Endothelial cell of umbilical vein (primary cell): ENCODE measurements at regions not wholly inside any gene's neighbourhood (a gene's known extent, or its start where the extent isn't known, plus 50 kb on each side); places are given as distances from the start of the nearest gene placed in this dataset.

Experiments used
- BruUV-seq: library from RNA; stranded (reverse); fragments of 400-500 nt; replicated peaks from 2 replicates; lab custom pipeline; 2021; lab: Mats Ljungman, UMichigan
- CTCF ChIA-PET: fragments of 300-600, 350-600 bp; sonication (Branson Sonifier 250); formaldehyde crosslinking; loops from one replicate; lab custom pipeline; 2021; ENCODE audit warnings: antibody characterized with exemption, inconsistent platforms; lab: Charles Lee
- POLR2A ChIA-PET: fragments of 300-600, 350-600 bp; sonication (Branson Sonifier 250); formaldehyde crosslinking; loops from one replicate; lab custom pipeline; 2021; ENCODE audit warnings: antibody characterized with exemption, inconsistent platforms; lab: Charles Lee
- DNase-seq: peaks from one replicate; pipeline ENCODE4 v3.0.0-alpha.2; 2011; ENCODE audit warnings: low read depth, low spot score
- FAIRE-seq: peaks from 2 replicates; lab custom pipeline; 2011; peaks lifted over from hg19 to GRCh38; lab: Jason Lieb, UNC
- H2AFZ ChIP-seq: 2 replicates; pipeline ENCODE4 v1.6.0; 2012; ENCODE audit warnings: low read depth, low read length, control low read depth, inconsistent platforms
- H3K27ac ChIP-seq: 2 replicates; pipeline ENCODE4 v1.5.1; 2011; ENCODE audit warnings: low read depth, mild to moderate bottlenecking, control low read depth, low read length, moderate library complexity; ENCODE audit not compliant: insufficient read depth
- H3K27me3 ChIP-seq, 2 experiments: 2 replicates each; pipeline versions ENCODE4 v1.6.0 to v1.6.1; 2011; ENCODE audit warnings: low read length in 2 of 2, mixed read lengths in 1 of 2; ENCODE audit not compliant: control insufficient read depth in 2 of 2, insufficient read depth in 2 of 2
- H3K36me3 ChIP-seq, 2 experiments: 2 replicates in 1 of 2; 3 replicates in 1 of 2; pipeline ENCODE4 v1.5.1; 2011; ENCODE audit warnings: low read length in 2 of 2, mild to moderate bottlenecking in 1 of 2, moderate library complexity in 1 of 2; ENCODE audit not compliant: control insufficient read depth in 2 of 2, insufficient read depth in 2 of 2; ENCODE audit errors: extremely low read depth in 1 of 2
- H3K4me1 ChIP-seq: 3 replicates; pipeline ENCODE4 v1.5.1; 2011; ENCODE audit warnings: mild to moderate bottlenecking, low read length; ENCODE audit not compliant: control insufficient read depth, insufficient read depth; ENCODE audit errors: extremely low read depth
- H3K4me2 ChIP-seq: 2 replicates; pipeline ENCODE4 v1.6.1; 2011; ENCODE audit warnings: low read length, control low read depth, mixed read lengths; ENCODE audit not compliant: insufficient read depth
- H3K4me3 ChIP-seq, 3 experiments: fragments of 200-600 bp in 1 of 3; sonication (generic), shearing (Covaris generic) in 1 of 3; replicated peaks in 1 of 3; 2 replicates each; pipeline ENCODE4 v1.5.1; 2011 to 2016; ENCODE audit warnings: control low read depth in 3 of 3, low read length in 3 of 3, mild to moderate bottlenecking in 2 of 3, inconsistent platforms in 1 of 3, low read depth in 1 of 3, moderate library complexity in 1 of 3; ENCODE audit not compliant: insufficient read depth in 1 of 3
- H3K79me2 ChIP-seq: 2 replicates; pipeline ENCODE4 v1.6.0; 2012; ENCODE audit warnings: low read length, inconsistent platforms; ENCODE audit not compliant: control insufficient read depth, insufficient read depth
- H3K9ac ChIP-seq: replicated peaks from 2 replicates; pipeline ENCODE3; 2011; ENCODE audit warnings: low read length, control low read depth; ENCODE audit not compliant: insufficient read depth; ENCODE audit errors: extremely low read depth
- H3K9me1 ChIP-seq: replicated peaks from 3 replicates; pipeline ENCODE4 v1.6.0; 2011; ENCODE audit warnings: mild to moderate bottlenecking, low read length; ENCODE audit not compliant: control insufficient read depth, insufficient read depth; ENCODE audit errors: extremely low read depth
- H3K9me3 ChIP-seq: replicated peaks from 2 replicates; pipeline ENCODE4 v1.5.1; 2012; ENCODE audit warnings: low read length, inconsistent platforms; ENCODE audit not compliant: control insufficient read depth, insufficient read depth
- H4K20me1 ChIP-seq: replicated peaks from 2 replicates; pipeline ENCODE3; 2011; ENCODE audit warnings: mild to moderate bottlenecking, low read length; ENCODE audit not compliant: control insufficient read depth, insufficient read depth; ENCODE audit errors: extremely low read depth
- CTCF ChIP-seq, 2 donors: IDR thresholded peaks; 1 replicate in 1 of 2; 2 replicates in 1 of 2; pipeline ENCODE4 v1.5.1; 2011; ENCODE audit warnings: low read length in 2 of 2, mild to moderate bottlenecking in 2 of 2, moderate library complexity in 2 of 2, control low read depth in 1 of 2, inconsistent platforms in 1 of 2, low read depth in 1 of 2; ENCODE audit not compliant: insufficient read depth in 1 of 2; ENCODE audit errors: extremely low read depth in 1 of 2
- EZH2 ChIP-seq: IDR thresholded peaks from 2 replicates; pipeline ENCODE4 v1.6.1; 2012; ENCODE audit warnings: borderline replicate concordance, low read depth, mild to moderate bottlenecking, moderate library complexity, low read length, inconsistent platforms; ENCODE audit not compliant: severe bottlenecking
- FOS ChIP-seq: IDR thresholded peaks from 2 replicates; pipeline ENCODE4 v1.6.1; 2011; ENCODE audit warnings: mild to moderate bottlenecking, low read length, moderate library complexity, borderline replicate concordance; ENCODE audit not compliant: insufficient read depth
- GATA2 ChIP-seq: IDR thresholded peaks from 2 replicates; pipeline ENCODE4 v1.7.0; 2011; ENCODE audit warnings: low read depth, mild to moderate bottlenecking, moderate library complexity, mixed read lengths, low read length; ENCODE audit not compliant: insufficient read length, insufficient read depth
- JUN ChIP-seq: IDR thresholded peaks from 2 replicates; pipeline ENCODE4 v1.6.1; 2011; ENCODE audit warnings: borderline replicate concordance, low read depth; ENCODE audit not compliant: insufficient read length, insufficient read depth
- MAX ChIP-seq: IDR thresholded peaks from 2 replicates; pipeline ENCODE4 v1.6.1; 2011; ENCODE audit not compliant: insufficient read depth, insufficient read length
- MYC ChIP-seq: IDR thresholded peaks from one replicate; pipeline ENCODE4 v1.6.1; 2011; ENCODE audit warnings: mild to moderate bottlenecking, low read depth, low read length
- POLR2A ChIP-seq: IDR thresholded peaks from 2 replicates; pipeline ENCODE4 v1.6.1; 2012; ENCODE audit warnings: low read depth, mild to moderate bottlenecking, control low read depth, low read length
- POLR2AphosphoS5 ChIP-seq: IDR thresholded peaks from 2 replicates; pipeline ENCODE4 v1.6.1; 2012; ENCODE audit warnings: low read depth, mild to moderate bottlenecking, control low read depth, low read length, moderate library complexity; ENCODE audit not compliant: insufficient read depth
- dilution Hi-C: fragments of 300-500 bp; cut with MboI; formaldehyde crosslinking; loops from one replicate; pipeline ENCODE4 v1.15.0; 2019; ENCODE audit warnings: low sequenced_read_pairs; ENCODE audit not compliant: extremely low pct_ligation_motif_present
- intact Hi-C: fragments of 100-400 bp; cut with micrococcal nuclease; formaldehyde crosslinking; loops from one replicate; pipeline ENCODE4 v1.10.0; 2022

DNA sequence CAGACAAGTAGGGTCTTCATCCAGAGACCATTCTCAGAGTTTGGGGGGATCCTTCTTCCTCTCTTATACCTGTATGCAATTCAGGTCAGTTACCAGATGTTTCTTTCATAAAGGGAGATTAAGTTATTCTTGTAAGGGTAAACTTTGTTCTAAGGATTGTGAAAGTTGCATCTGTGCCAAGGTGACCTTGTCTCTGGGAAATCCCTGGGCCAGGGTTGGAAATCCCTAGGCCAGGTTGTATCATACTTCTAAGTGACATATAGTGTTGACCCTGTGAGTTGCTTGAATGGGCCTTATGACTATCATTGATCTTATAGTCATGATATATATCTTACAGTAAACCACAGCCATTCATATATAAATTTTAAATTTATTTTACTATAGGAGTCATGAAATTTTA is 436.9 kb downstream of the RMST start:
- TF ChIP-seq EZH2 (no peak), POLR2AphosphoS5 (no peak), GATA2 (no peak), MAX (no peak), JUN (no peak), MYC (no peak), CTCF (IDR thresholded peaks at IDR 0.05; ENCODE audit: extremely low read depth in 1 of 2, insufficient read depth in 1 of 2, low read depth in 1 of 2, low read length in 2 of 2) (no peak), POLR2A (no peak), FOS (no peak)
- Histone ChIP-seq H3K4me3 (no peak overlapping the region), H3K36me3 (no peaks in the 10 kb centered on the region), H2AFZ (no peak overlapping the region), H4K20me1 (no peaks in the 10 kb centered on the region), H3K9me1 (no peaks in the 10 kb centered on the region), H3K27ac (no peak overlapping the region), H3K4me2 (no peak overlapping the region), H3K9ac (no peak overlapping the region), H3K79me2 (no peaks in the 10 kb centered on the region), H3K9me3 (no peaks in the 10 kb centered on the region), H3K4me1 (no peaks in the 10 kb centered on the region), H3K27me3 (no peaks in the 10 kb centered on the region)
- ChIA-PET POLR2A (no interaction called here), CTCF (no interaction called here)
- FAIRE-seq: no peak
- no TSS peak for BruUV-seq
- no peak for DNase-seq
- intact Hi-C loops: no loop called here
- dilution Hi-C loops: no loop called here
